Right lobe of liver (tissue), 6 donors: ENCODE measurements at regions not wholly inside any gene's neighbourhood (a gene's known extent, or its start where the extent isn't known, plus 50 kb on each side); places are given as distances from the start of the nearest gene placed in this dataset.

Experiments used
- ATAC-seq, 4 donors: fragments of 200-7000 bp; cut with Tn5 transposase; one replicate each; pipeline ENCODE4 v1.9.1; 2020; ENCODE audit warnings: mild to moderate bottlenecking in 4 of 4, moderate library complexity in 4 of 4
- DNase-seq, 3 donors: peaks; one replicate each; pipeline ENCODE4 v3.0.0-alpha.2; 2020
- H3K27ac ChIP-seq, 3 donors: fragments of 200-600 bp; one replicate each; pipeline ENCODE4 v1.8.0; 2022
- H3K27me3 ChIP-seq, 2 donors: fragments of 200-600 bp; one replicate each; pipeline ENCODE4 v1.8.0; 2022
- H3K36me3 ChIP-seq, 4 donors: fragments of 200-600 bp; sonication (generic) in 1 of 4; one replicate each; pipeline versions ENCODE4 v1.5.1 to v1.8.0; 2017 to 2022; ENCODE audit warnings: control low read depth in 1 of 4
- H3K4me1 ChIP-seq, 4 donors: fragments of 200-600 bp; sonication (generic) in 1 of 4; one replicate each; pipeline versions ENCODE4 v1.5.1 to v1.8.0; 2017 to 2022; ENCODE audit warnings: control low read depth in 1 of 4
- H3K4me3 ChIP-seq, 3 donors: fragments of 200-600 bp; one replicate each; pipeline ENCODE4 v1.8.0; 2022
- H3K9me3 ChIP-seq, 4 donors: fragments of 200-600 bp; sonication (generic) in 1 of 4; one replicate each; pipeline versions ENCODE4 v1.5.1 to v1.8.0; 2017 to 2022; ENCODE audit warnings: control low read depth in 1 of 4
- CTCF ChIP-seq, 4 donors: fragments of 200-600 bp in 3 of 4; fragments of 450-650 bp in 1 of 4; IDR thresholded peaks; one replicate each; pipeline versions ENCODE4 v1.5.1 to v1.8.0; 2016 to 2022; ENCODE audit warnings: antibody characterized with exemption in 4 of 4, mild to moderate bottlenecking in 2 of 4
- POLR2A ChIP-seq: fragments of 450-650 bp; IDR thresholded peaks from one replicate; pipeline ENCODE4 v1.6.1; 2017; ENCODE audit warnings: antibody characterized with exemption, mild to moderate bottlenecking
- WGBS: methylation state at CpG from one replicate; pipeline ENCODE4 v1.1.6; 2018; ENCODE audit warnings: low coverage, low lambda C conversion rate; ENCODE audit not compliant: insufficient coverage; ENCODE audit errors: missing lambda C conversion rate; 5-methylcytosine and 5-hydroxymethylcytosine counted together
- intact Hi-C, 2 donors: fragments of 100-400 bp; cut with DNase I; formaldehyde crosslinking; loops; one replicate each; pipeline versions ENCODE4 v1.11.2 to v1.14.1; 2022
- donor health status: DM: no; HTN: yes; CAD: no.
- donor health status: DM: no; HTN: no; CAD: no.
- donor health status: DM: no; HTN: no; CAD: no.
- donor health status: DM: no; HTN: yes; CAD: no.
- donor health status: DM: no; HTN: yes; CAD: no.

- intact Hi-C loops: no loop called here
- H3K36me3 ChIP-seq: no peaks in the 10 kb centered on the region
- 64% methylated on average over 3 of the region's 3 CpGs for WGBS
These were observed 191.7 kb upstream of the DAPK1 start for GRCh38 chr9:87306006-87306405.

GRCh38 chr9:87307848-87308247 is 189.8 kb upstream of the DAPK1 start:
- H3K27ac ChIP-seq: no peak overlapping the region
- no peaks in the 10 kb centered on the region for H3K36me3 ChIP-seq
- no peak for ATAC-seq
- intact Hi-C loops: no loop called here
- WGBS: 54% methylated on average over 4 of the region's 5 CpGs
- H3K4me1 ChIP-seq: no peaks in the 10 kb centered on the region
- H3K27me3 ChIP-seq: no peaks in the 10 kb centered on the region
- H3K9me3 ChIP-seq: no peaks in the 10 kb centered on the region
- H3K4me3 ChIP-seq: no peak overlapping the region
- DNase-seq: no peak
- TF ChIP-seq POLR2A: no peak
- no peak for TF ChIP-seq CTCF (IDR thresholded peaks at IDR 0.05)

More at GRCh38 chr9:87306006-87306405, 191.7 kb upstream of the DAPK1 start:
- TF ChIP-seq POLR2A (no peak), CTCF (IDR thresholded peaks at IDR 0.05) (no peak)
- DNase-seq (no peak), ATAC-seq (no peak)
- no peaks in the 10 kb centered on the region for H3K4me1 ChIP-seq
- H3K4me3 ChIP-seq: no peak overlapping the region
- H3K9me3 ChIP-seq: no peaks in the 10 kb centered on the region
- no peaks in the 10 kb centered on the region for H3K27me3 ChIP-seq
- no peak overlapping the region for H3K27ac ChIP-seq

GRCh38 chr9:87309236-87309635 is 188.4 kb upstream of the DAPK1 start:
- intact Hi-C loops: no loop called here
- DNase-seq (no peak), ATAC-seq (no peak)
- Histone ChIP-seq H3K27ac (no peak overlapping the region), H3K4me1 (no peaks in the 10 kb centered on the region), H3K9me3 (no peaks in the 10 kb centered on the region), H3K27me3 (no peaks in the 10 kb centered on the region), H3K4me3 (no peak overlapping the region), H3K36me3 (no peaks in the 10 kb centered on the region)
- 41% methylated on average over 5 of the region's 6 CpGs for WGBS
- no peak for TF ChIP-seq CTCF (IDR thresholded peaks at IDR 0.05)
- no peak for TF ChIP-seq POLR2A

GRCh38 chr9:87310827-87311523 is 186.7 kb upstream of the DAPK1 start:
- H3K4me1 ChIP-seq: no peaks in the 10 kb centered on the region
- ATAC-seq (no peak), DNase-seq (no peak)
- H3K36me3 ChIP-seq: no peaks in the 10 kb centered on the region
- WGBS: 56% methylated on average over 4 of the region's 4 CpGs
- H3K9me3 ChIP-seq: no peaks in the 10 kb centered on the region
- no peak overlapping the region for H3K27ac ChIP-seq
- no peak overlapping the region for H3K4me3 ChIP-seq
- intact Hi-C loops: loop anchor here in 1 of 2 donors (10.0 kb wide), 1 partner anchor 56 kb away; no protein-coding TSS in a partner anchor
- TF ChIP-seq CTCF (IDR thresholded peaks at IDR 0.05) (no peak), POLR2A (no peak)
- no peaks in the 10 kb centered on the region for H3K27me3 ChIP-seq
